GM12864 (cell line): ENCODE measurements at regions not wholly inside any gene's neighbourhood (a gene's known extent, or its start where the extent isn't known, plus 50 kb on each side); places are given as distances from the start of the nearest gene placed in this dataset.

Experiments
- DNase-seq: peaks from one replicate; pipeline ENCODE4 v3.0.0-alpha.2; 2011; ENCODE audit warnings: low read depth
- H3K4me3 ChIP-seq: 2 replicates; pipeline ENCODE4 v1.5.1; 2011; ENCODE audit warnings: mild to moderate bottlenecking, low read depth, low read length, control low read depth
- CTCF ChIP-seq: IDR thresholded peaks from 2 replicates; pipeline ENCODE4 v1.5.1; 2011; ENCODE audit warnings: low read depth, mild to moderate bottlenecking, moderate library complexity, low read length, control low read depth, inconsistent platforms; ENCODE audit errors: missing control alignments

DNA sequence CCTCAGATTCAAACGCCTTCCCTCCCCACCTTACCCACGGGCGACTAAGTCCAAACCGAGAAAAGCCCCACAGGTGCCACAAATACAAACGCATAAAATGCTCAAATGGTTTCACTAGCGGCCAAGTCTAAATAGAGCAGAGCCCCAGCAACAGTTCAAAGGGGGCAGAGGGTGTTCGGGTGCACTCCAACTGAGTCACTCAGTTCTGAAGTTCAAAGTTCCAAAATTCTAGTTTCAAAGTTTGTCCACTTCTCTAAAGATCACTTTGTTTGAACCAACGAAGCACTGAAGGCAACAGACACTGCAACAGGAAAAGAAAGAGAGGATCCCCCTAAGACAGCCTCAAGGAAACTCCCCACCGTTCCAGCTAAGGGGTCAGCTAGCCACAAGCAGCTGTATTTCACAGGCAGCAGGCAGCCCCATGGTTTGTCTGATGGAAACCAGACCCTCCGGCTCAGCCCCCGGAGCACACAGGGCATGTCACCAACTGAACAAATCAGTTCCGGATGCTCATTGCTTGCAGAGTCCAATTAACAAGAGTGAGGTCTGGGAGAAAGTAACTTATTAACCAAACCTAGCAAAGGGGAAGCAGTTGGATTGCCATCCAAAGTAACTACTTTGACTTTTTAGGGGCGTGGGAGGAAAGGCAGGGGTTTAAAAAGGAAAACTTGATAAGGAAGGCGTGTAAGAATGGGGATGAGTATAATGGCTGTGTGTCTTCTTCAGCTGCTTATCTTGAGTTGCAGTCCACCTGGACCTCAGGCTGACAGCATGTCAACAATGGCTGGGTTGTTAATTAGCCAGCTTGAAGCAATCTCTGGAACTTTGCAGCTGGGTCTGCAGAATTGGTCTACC is 1423.9 kb upstream of the PRMT6 start:
- H3K4me3 ChIP-seq, result no peak overlapping the region
- TF ChIP-seq CTCF, result no peak
- no peak for DNase-seq

- no peak for DNase-seq
- no peak for TF ChIP-seq CTCF
- no peak overlapping the region for H3K4me3 ChIP-seq
Observed at GRCh38 chr1:105636052-105636451, 1420.4 kb upstream of the PRMT6 start.

DNA sequence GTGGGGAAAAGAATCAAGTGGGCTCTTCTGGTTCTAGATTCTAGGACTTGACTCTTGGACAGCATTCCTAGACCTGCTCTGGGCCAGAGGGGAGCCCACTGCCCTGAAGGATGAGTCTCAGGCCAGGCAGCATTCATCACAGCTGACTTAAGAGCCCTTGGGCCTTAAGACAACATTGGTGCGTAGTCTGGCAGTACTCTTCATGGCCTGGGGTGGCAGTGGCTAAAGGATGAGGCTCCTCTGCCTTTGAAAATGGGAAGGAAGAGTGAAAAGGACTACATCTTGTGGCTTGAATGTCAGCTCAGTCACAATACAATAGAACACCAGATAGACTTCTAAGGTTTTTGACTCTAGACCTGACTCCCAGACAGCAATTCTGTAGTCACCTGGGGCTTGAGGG is 1415.1 kb upstream of the PRMT6 start:
- TF ChIP-seq CTCF, result no peak
- DNase-seq, result no peak
- H3K4me3 ChIP-seq, result no peak overlapping the region

DNA sequence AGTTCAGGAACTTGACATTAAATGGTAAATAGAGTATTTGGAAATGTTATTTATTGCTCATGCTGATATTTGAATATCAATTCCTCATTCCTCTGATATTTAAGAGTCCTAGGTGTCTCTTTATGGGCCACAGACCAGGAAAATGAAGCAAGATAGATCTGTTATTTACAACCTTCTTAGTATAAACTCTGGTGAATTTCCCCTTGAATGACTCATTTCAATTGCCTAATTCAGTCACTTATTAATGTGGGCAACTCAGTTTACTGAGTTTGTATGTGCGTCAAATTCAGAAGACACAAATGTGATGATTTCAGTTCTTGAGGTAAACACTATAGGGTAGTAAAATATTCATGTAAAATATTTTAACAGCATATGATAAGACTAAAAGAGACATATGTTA is 1404.4 kb upstream of the PRMT6 start:
- DNase-seq, result no peak
- H3K4me3 ChIP-seq, result no peak overlapping the region
- TF ChIP-seq CTCF, result no peak

- H3K4me3 ChIP-seq, result no peak overlapping the region
- TF ChIP-seq CTCF, result no peak
- no peak for DNase-seq
Observed at GRCh38 chr1:105655032-105655431, 1401.4 kb upstream of the PRMT6 start.

DNA sequence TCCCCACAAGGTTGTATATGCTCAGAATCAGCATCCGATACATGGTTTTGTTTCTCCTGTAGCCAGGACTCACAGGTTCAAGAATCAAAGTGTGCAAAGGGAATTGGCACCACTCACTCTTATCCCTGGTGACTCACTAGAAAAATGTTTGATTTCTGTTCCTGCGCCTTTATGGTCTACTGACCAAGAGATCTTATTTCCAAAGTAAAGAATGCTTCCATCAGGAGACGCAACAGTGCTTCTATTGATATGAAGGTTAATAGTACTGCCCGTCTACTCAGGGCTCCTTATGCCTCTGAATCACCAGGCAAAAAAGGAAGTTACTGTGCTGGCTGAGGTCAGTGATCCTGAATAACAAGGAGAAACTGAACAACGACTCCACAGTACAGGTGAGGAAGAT is 1392.0 kb upstream of the PRMT6 start:
- no peak for TF ChIP-seq CTCF
- no peak for DNase-seq
- H3K4me3 ChIP-seq, result no peak overlapping the region

- no peak for DNase-seq
- H3K4me3 ChIP-seq, result no peak overlapping the region
- no peak for TF ChIP-seq CTCF
Observed at GRCh38 chr1:105678334-105678733, 1378.1 kb upstream of the PRMT6 start.
